ENCODE measurements at regions not wholly inside any gene's neighbourhood (a gene's known extent, or its start where the extent isn't known, plus 50 kb on each side); places are given as distances from the start of the nearest gene placed in this dataset.

GRCh38 chr5:174607916-174608315 lies 116.5 kb upstream of the MSX2 start:
- TF ChIP-seq CTCF (IDR thresholded peaks at IDR 0.05; ENCODE audit: poor library complexity) (no peak), EZH2 (IDR thresholded peaks at IDR 0.05; ENCODE audit: borderline replicate concordance) (no peak)
